Adrenal gland (tissue), 5 donors: ENCODE measurements at regions not wholly inside any gene's neighbourhood (a gene's known extent, or its start where the extent isn't known, plus 50 kb on each side); places are given as distances from the start of the nearest gene placed in this dataset.

Experiments used
- POLR2A ChIP-seq, 2 donors: fragments of 450-650 bp; IDR thresholded peaks; one replicate each; pipeline ENCODE4 v1.6.1; 2017; ENCODE audit warnings: antibody characterized with exemption in 2 of 2, mild to moderate bottlenecking in 2 of 2, moderate library complexity in 1 of 2
- TF ChIP-seq, protein P1 (sequence below), 6 experiments: fragments of 450-650 bp in 4 of 6; fragments of 200-600 bp in 2 of 6; sonication (generic) in 1 of 6; IDR thresholded peaks; 1 replicate in 5 of 6; 2 replicates in 1 of 6; pipeline versions ENCODE4 v1.5.1 to v1.8.0; 2016 to 2021; ENCODE audit warnings: antibody characterized with exemption in 6 of 6, mild to moderate bottlenecking in 2 of 6, moderate library complexity in 1 of 6
- donor health status: DM: no; HTN: no; CAD: no.

DNA sequence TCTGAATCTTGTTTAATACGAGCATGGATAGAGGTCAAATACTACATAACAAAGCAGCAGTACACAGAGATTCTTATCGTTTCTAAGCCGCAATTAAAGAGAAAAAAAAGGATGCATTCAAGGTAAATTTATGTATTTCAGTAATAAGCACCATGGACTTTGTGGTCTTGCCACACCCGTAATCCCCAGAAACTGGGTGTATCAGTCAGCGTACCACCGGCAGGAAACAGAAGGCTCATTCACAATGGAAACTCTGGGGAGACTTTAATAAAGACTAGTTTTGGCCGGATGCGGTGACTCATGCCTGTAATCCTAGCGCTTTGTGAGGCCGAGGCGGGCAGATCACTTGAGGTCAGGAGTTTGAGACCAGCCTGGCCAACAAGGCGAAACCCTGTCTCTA lies 81.9 kb upstream of the ZNF280D start:
- TF ChIP-seq, protein P1, sequence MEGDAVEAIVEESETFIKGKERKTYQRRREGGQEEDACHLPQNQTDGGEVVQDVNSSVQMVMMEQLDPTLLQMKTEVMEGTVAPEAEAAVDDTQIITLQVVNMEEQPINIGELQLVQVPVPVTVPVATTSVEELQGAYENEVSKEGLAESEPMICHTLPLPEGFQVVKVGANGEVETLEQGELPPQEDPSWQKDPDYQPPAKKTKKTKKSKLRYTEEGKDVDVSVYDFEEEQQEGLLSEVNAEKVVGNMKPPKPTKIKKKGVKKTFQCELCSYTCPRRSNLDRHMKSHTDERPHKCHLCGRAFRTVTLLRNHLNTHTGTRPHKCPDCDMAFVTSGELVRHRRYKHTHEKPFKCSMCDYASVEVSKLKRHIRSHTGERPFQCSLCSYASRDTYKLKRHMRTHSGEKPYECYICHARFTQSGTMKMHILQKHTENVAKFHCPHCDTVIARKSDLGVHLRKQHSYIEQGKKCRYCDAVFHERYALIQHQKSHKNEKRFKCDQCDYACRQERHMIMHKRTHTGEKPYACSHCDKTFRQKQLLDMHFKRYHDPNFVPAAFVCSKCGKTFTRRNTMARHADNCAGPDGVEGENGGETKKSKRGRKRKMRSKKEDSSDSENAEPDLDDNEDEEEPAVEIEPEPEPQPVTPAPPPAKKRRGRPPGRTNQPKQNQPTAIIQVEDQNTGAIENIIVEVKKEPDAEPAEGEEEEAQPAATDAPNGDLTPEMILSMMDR (IDR thresholded peaks at IDR 0.05) = no peak
- TF ChIP-seq POLR2A (IDR thresholded peaks at IDR 0.05) = no peak
